Neuronal stem cell (in vitro differentiated cells): ENCODE measurements at regions not wholly inside any gene's neighbourhood (a gene's known extent, or its start where the extent isn't known, plus 50 kb on each side); places are given as distances from the start of the nearest gene placed in this dataset.

Source experiments
- DNase-seq: peaks from one replicate; pipeline ENCODE4 v3.0.0-alpha.2; 2013; ENCODE audit warnings: low spot score
- H2AFZ ChIP-seq: one replicate; pipeline ENCODE4 v1.6.1; 2013; ENCODE audit warnings: mild to moderate bottlenecking, low read length, inconsistent platforms
- H2AK5ac ChIP-seq: 2 replicates; pipeline ENCODE4 v1.6.1; 2013; ENCODE audit warnings: low read depth, mild to moderate bottlenecking, inconsistent platforms, low read length, moderate library complexity, mixed read lengths
- H2BK120ac ChIP-seq: 2 replicates; pipeline ENCODE4 v1.6.1; 2013; ENCODE audit warnings: low read depth, mild to moderate bottlenecking, inconsistent platforms, low read length, moderate library complexity, mixed read lengths
- H2BK12ac ChIP-seq: one replicate; pipeline ENCODE4 v1.6.1; 2013; ENCODE audit warnings: low read length, inconsistent platforms
- H2BK15ac ChIP-seq: 2 replicates; pipeline ENCODE4 v1.6.1; 2013; ENCODE audit warnings: mild to moderate bottlenecking, low read length, inconsistent platforms, mixed read lengths
- H2BK5ac ChIP-seq: one replicate; pipeline ENCODE4 v1.6.1; 2013; ENCODE audit warnings: inconsistent platforms, mild to moderate bottlenecking, low read length, moderate library complexity
- H3K14ac ChIP-seq: one replicate; pipeline ENCODE4 v1.6.1; 2013; ENCODE audit warnings: low read length, inconsistent platforms
- H3K18ac ChIP-seq: 2 replicates; pipeline ENCODE4 v1.6.1; 2013; ENCODE audit warnings: low read length, inconsistent platforms
- H3K23ac ChIP-seq: 2 replicates; pipeline ENCODE4 v1.6.1; 2013; ENCODE audit warnings: low read depth, mild to moderate bottlenecking, mixed read lengths, low read length, inconsistent platforms; ENCODE audit not compliant: poor library complexity
- H3K27ac ChIP-seq: replicated peaks from 3 replicates; pipeline ENCODE4 v1.5.1; 2013; ENCODE audit warnings: low read length, inconsistent platforms
- H3K27me3 ChIP-seq, 3 experiments: 2 replicates each; pipeline ENCODE4 v1.6.1; 2013; ENCODE audit warnings: low read length in 3 of 3, mild to moderate bottlenecking in 2 of 3, inconsistent platforms in 1 of 3, low read depth in 1 of 3, mixed read lengths in 1 of 3, moderate library complexity in 1 of 3; ENCODE audit not compliant: control insufficient read depth in 3 of 3, insufficient read depth in 3 of 3
- H3K36me3 ChIP-seq, 2 donors: replicated peaks in 1 of 2; 2 replicates each; pipeline ENCODE4 v1.6.1; 2013; ENCODE audit warnings: low read length in 2 of 2; ENCODE audit not compliant: control insufficient read depth in 2 of 2, insufficient read depth in 2 of 2
- H3K4ac ChIP-seq: 2 replicates; pipeline ENCODE4 v1.6.1; 2013; ENCODE audit warnings: inconsistent platforms, mild to moderate bottlenecking, low read length, moderate library complexity
- H3K4me1 ChIP-seq, 2 donors: 1 replicate in 1 of 2; 2 replicates in 1 of 2; pipeline ENCODE4 v1.6.1; 2013; ENCODE audit warnings: low read length in 2 of 2, low read depth in 1 of 2; ENCODE audit not compliant: control insufficient read depth in 2 of 2, insufficient read depth in 1 of 2
- H3K4me2 ChIP-seq: one replicate; pipeline ENCODE4 v1.6.1; 2013; ENCODE audit warnings: mild to moderate bottlenecking, low read length, inconsistent platforms; ENCODE audit not compliant: insufficient read depth, poor library complexity, severe bottlenecking
- H3K4me3 ChIP-seq, 2 donors: 2 replicates each; pipeline ENCODE4 v1.5.1; 2013; ENCODE audit warnings: low read length in 2 of 2, mild to moderate bottlenecking in 2 of 2, inconsistent platforms in 1 of 2, moderate library complexity in 1 of 2
- H3K79me1 ChIP-seq: one replicate; pipeline ENCODE4 v1.6.1; 2013; ENCODE audit warnings: low read depth, mild to moderate bottlenecking, inconsistent platforms, low read length, moderate library complexity
- H3K9ac ChIP-seq: one replicate; pipeline ENCODE4 v1.6.1; 2013; ENCODE audit warnings: mild to moderate bottlenecking, low read depth, low read length, inconsistent platforms; ENCODE audit not compliant: poor library complexity
- H3K9me3 ChIP-seq, 2 donors: replicated peaks in 1 of 2; 2 replicates each; pipeline versions ENCODE3 to v1.6.1; 2013; ENCODE audit warnings: low read length in 2 of 2, mild to moderate bottlenecking in 2 of 2, inconsistent platforms in 1 of 2, low read depth in 1 of 2, mixed read lengths in 1 of 2, moderate library complexity in 1 of 2; ENCODE audit not compliant: control insufficient read depth in 2 of 2, insufficient read depth in 1 of 2
- H4K8ac ChIP-seq: one replicate; pipeline ENCODE4 v1.6.1; 2013; ENCODE audit warnings: low read depth, mild to moderate bottlenecking, inconsistent platforms, low read length, moderate library complexity
- H4K91ac ChIP-seq: one replicate; pipeline ENCODE4 v1.6.1; 2013; ENCODE audit warnings: low read length, low read depth, mild to moderate bottlenecking, inconsistent platforms; ENCODE audit not compliant: poor library complexity
- WGBS, 2 donors: extraction: QIAGEN DNeasy Blood & Tissue Kit; methylation state at CpG; one replicate each; pipeline ENCODE4 v1.1.7; 2013; ENCODE audit warnings: missing lambda C conversion rate in 2 of 2, mixed read lengths in 1 of 2; ENCODE audit not compliant: insufficient read length in 2 of 2, insufficient replicate concordance in 1 of 2; ENCODE audit errors: extremely low coverage in 2 of 2; 5-methylcytosine and 5-hydroxymethylcytosine counted together

DNA sequence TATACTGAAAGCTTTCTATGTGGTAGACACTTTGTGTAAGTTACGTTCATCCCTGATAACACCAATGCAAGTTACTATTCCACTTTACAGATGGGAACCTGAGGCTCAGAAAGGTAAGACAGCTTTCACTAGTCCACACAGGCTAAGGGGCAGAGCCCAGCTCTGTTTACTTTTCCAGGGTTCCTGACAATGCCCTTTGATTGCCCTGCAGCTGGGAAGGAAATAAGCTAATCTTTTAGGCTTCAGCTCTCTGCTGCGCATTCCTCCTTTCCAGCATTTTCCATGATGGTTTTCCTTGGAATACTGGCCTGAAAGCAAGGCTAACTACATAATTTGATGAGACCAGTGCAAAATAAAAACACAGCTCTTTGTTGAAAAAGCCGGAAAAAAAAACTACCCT is 185.7 kb upstream of the BTG1 start:
- H4K91ac ChIP-seq, result no peak overlapping the region
- no peak overlapping the region for H3K4me3 ChIP-seq
- H3K4me1 ChIP-seq, result no peaks in the 10 kb centered on the region
- H2AK5ac ChIP-seq, result no peak overlapping the region
- no peak overlapping the region for H3K4me2 ChIP-seq
- WGBS, 2 donors, result no CpG with 5 or more reads among the region's 3 CpGs
- no peak overlapping the region for H2BK15ac ChIP-seq
- H2AFZ ChIP-seq, result no peak overlapping the region
- H3K79me1 ChIP-seq, result no peaks in the 10 kb centered on the region
- H3K9ac ChIP-seq, result no peak overlapping the region
- no peak overlapping the region for H3K4ac ChIP-seq
- no peak overlapping the region for H4K8ac ChIP-seq
- no peak overlapping the region for H2BK12ac ChIP-seq
- H3K36me3 ChIP-seq, result no peaks in the 10 kb centered on the region
- H2BK5ac ChIP-seq, result no peak overlapping the region
- DNase-seq, result no peak
- H2BK120ac ChIP-seq, result no peak overlapping the region
- no peak overlapping the region for H3K23ac ChIP-seq
- no peak overlapping the region for H3K14ac ChIP-seq
- no peaks in the 10 kb centered on the region for H3K9me3 ChIP-seq
- H3K27ac ChIP-seq, result no peak overlapping the region
- H3K18ac ChIP-seq, result no peak overlapping the region
- H3K27me3 ChIP-seq, result no peaks in the 10 kb centered on the region

DNA sequence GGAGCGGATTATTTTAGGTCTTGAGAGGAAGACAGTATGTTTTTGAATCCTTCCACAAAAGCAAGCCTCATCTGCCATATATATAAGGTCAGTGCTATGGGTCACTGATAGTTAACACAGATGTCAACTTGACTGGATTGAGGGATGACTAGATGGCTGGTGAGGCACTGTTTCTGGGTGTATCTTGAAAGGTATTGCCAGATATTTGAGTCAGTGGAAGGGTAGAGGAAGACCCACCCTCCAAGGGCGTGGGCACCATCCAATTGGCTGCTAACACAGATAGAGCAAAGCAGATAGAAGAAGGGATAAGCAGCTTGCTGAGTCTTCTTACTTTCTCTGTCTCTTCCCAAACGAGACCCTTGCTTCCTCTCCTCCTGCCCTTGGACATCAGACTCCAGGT is 185.0 kb upstream of the BTG1 start:
- Histone ChIP-seq H2BK12ac (no peak overlapping the region), H3K14ac (no peak overlapping the region), H3K9ac (no peak overlapping the region), H2BK5ac (no peak overlapping the region), H3K27me3 (no peaks in the 10 kb centered on the region), H2AK5ac (no peak overlapping the region), H3K79me1 (no peaks in the 10 kb centered on the region), H3K4me1 (no peaks in the 10 kb centered on the region), H2BK15ac (no peak overlapping the region), H3K23ac (no peak overlapping the region), H3K18ac (no peak overlapping the region), H4K8ac (no peak overlapping the region), H3K36me3 (no peaks in the 10 kb centered on the region), H3K4me3 (no peak overlapping the region), H4K91ac (no peak overlapping the region), H3K27ac (no peak overlapping the region), H3K4ac (no peak overlapping the region), H2BK120ac (no peak overlapping the region), H3K9me3 (no peaks in the 10 kb centered on the region), H3K4me2 (no peak overlapping the region), H2AFZ (no peak overlapping the region)
- WGBS, 2 donors, result no CpG with 5 or more reads among the region's 3 CpGs
- no peak for DNase-seq

- Histone ChIP-seq H3K9ac (no peak overlapping the region), H3K4me3 (no peak overlapping the region), H3K27me3 (no peaks in the 10 kb centered on the region), H3K14ac (no peak overlapping the region), H3K4ac (no peak overlapping the region), H3K4me2 (no peak overlapping the region), H2AFZ (no peak overlapping the region), H3K79me1 (no peaks in the 10 kb centered on the region), H3K23ac (no peak overlapping the region), H3K4me1 (no peaks in the 10 kb centered on the region), H3K36me3 (no peaks in the 10 kb centered on the region), H2BK120ac (no peak overlapping the region), H4K91ac (no peak overlapping the region), H4K8ac (no peak overlapping the region), H2BK15ac (no peak overlapping the region), H3K9me3 (no peaks in the 10 kb centered on the region), H2BK5ac (no peak overlapping the region), H2AK5ac (no peak overlapping the region), H2BK12ac (no peak overlapping the region), H3K18ac (no peak overlapping the region), H3K27ac (no peak overlapping the region)
- no peak for DNase-seq
- no CpG with 5 or more reads among the region's 5 CpGs for WGBS, 2 donors
These were observed 181.2 kb upstream of the BTG1 start for GRCh38 chr12:92326877-92327276.

DNA sequence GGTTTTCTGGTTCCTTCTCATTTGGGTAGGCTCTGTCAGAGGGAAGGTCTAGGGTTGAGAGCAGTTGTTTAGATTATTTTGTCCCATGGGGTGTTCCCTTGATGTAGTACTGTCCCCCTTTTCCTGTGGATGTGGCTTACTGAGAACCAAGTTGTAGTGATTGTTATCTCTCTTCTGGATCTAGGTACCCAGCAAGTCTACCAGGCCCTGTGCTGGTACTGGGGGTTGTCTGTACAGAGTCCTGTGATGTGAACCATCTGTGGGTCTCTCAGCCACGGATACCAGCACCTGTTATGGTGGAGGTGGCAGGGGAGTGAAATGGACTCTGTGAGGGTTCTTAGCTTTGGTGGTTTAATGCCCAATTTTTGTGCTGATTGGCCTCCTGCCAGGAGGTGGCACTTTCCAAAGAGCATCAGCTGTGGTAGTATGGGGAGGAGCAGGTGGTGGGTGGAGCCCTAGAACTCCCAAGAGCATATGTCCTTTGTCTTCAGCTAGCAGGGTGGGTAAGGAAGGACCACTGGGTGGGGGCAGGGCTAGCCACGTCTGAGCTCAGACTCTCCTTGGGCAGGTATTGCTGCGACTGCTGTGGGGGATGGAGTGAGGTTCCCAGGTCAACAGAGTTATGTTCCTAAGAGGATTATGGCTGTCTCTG is 179.3 kb upstream of the BTG1 start:
- Histone ChIP-seq H3K79me1 (no peaks in the 10 kb centered on the region), H3K18ac (no peak overlapping the region), H3K36me3 (no peaks in the 10 kb centered on the region), H3K4me1 (no peaks in the 10 kb centered on the region), H3K27me3 (no peaks in the 10 kb centered on the region), H4K91ac (no peak overlapping the region), H2BK15ac (no peak overlapping the region), H3K4me2 (no peak overlapping the region), H2BK12ac (no peak overlapping the region), H3K4me3 (no peak overlapping the region), H3K4ac (no peak overlapping the region), H2BK120ac (no peak overlapping the region), H3K9ac (no peak overlapping the region), H3K27ac (no peak overlapping the region), H3K23ac (no peak overlapping the region), H3K9me3 (peaks cover 0 to 4% of the 10 kb centered on the region in 2 donors), H2BK5ac (no peak overlapping the region), H2AK5ac (no peak overlapping the region), H2AFZ (no peak overlapping the region), H3K14ac (no peak overlapping the region), H4K8ac (no peak overlapping the region)
- no CpG with 5 or more reads among the region's 3 CpGs for WGBS, 2 donors
- DNase-seq, result no peak
